ENCODE measurements at regions not wholly inside any gene's neighbourhood (a gene's known extent, or its start where the extent isn't known, plus 50 kb on each side); places are given as distances from the start of the nearest gene placed in this dataset.

GRCh38 chr5:86977190-86977589 lies 290.5 kb upstream of the RASA1 start:
- intact Hi-C loops (cut with DNase I): no loop called here
- Histone ChIP-seq H3K9me3 (peaks cover 0 to 2% (median 0%) of the 10 kb centered on the region in 11 donors), H3K36me3 (no peaks in the 10 kb centered on the region), H3K4me3 (no peak overlapping the region), H3K4me1 (peaks cover 0 to 53% (median 0%) of the 10 kb centered on the region in 9 donors), H3K27me3 (no peaks in the 10 kb centered on the region), H3K27ac (peak overlapping the region in 7 of 10 donors; percentile 35 to 67 (median 59))
- 61% methylated on average over 3 of the region's 3 CpGs for WGBS, 2 donors
- TF ChIP-seq CTCF (IDR thresholded peaks at IDR 0.05): no peak
- peak in 7 of 8 donors; percentile 24 to 82 (median 68) for ATAC-seq
- DNase-seq: peak in 1 of 2 donors; percentile 4

GRCh38 chr5:86977808-86978207 lies 289.9 kb upstream of the RASA1 start:
- H3K27me3 ChIP-seq: no peaks in the 10 kb centered on the region
- no peaks in the 10 kb centered on the region for H3K36me3 ChIP-seq
- intact Hi-C loops (cut with DNase I): no loop called here
- H3K4me3 ChIP-seq: no peak overlapping the region
- ATAC-seq (no peak), DNase-seq (no peak)
- H3K9me3 ChIP-seq: peaks cover 0 to 2% (median 0%) of the 10 kb centered on the region in 11 donors
- peaks cover 0 to 53% (median 0%) of the 10 kb centered on the region in 9 donors for H3K4me1 ChIP-seq
- no peak for TF ChIP-seq CTCF (IDR thresholded peaks at IDR 0.05)
- H3K27ac ChIP-seq: peak overlapping the region in 7 of 10 donors; percentile 33 to 67 (median 59)
- 72 to 85% methylated on average over 5 of the region's 5 CpGs for WGBS, 2 donors

- WGBS, 2 donors: 68 to 81% methylated on average over 8 of the region's 8 CpGs
- Histone ChIP-seq H3K4me3 (no peak overlapping the region), H3K36me3 (no peaks in the 10 kb centered on the region), H3K27ac (peak overlapping the region in 6 of 10 donors; percentile 20 to 66 (median 54)), H3K27me3 (no peaks in the 10 kb centered on the region), H3K9me3 (peaks cover 0 to 2% (median 0%) of the 10 kb centered on the region in 11 donors), H3K4me1 (peaks cover 0 to 48% (median 0%) of the 10 kb centered on the region in 9 donors)
- no peak for TF ChIP-seq CTCF (IDR thresholded peaks at IDR 0.05)
- no peak for DNase-seq
- peak; percentile 33 to 90 (median 70) for ATAC-seq
- intact Hi-C loops (cut with DNase I): no loop called here
Measured at GRCh38 chr5:86979811-86980411, 287.8 kb upstream of the RASA1 start.

- DNase-seq (no peak), ATAC-seq (no peak)
- H3K4me1 ChIP-seq: peaks cover 0 to 32% (median 0%) of the 10 kb centered on the region in 9 donors
- peaks cover 0 to 2% (median 0%) of the 10 kb centered on the region in 11 donors for H3K9me3 ChIP-seq
- TF ChIP-seq CTCF (IDR thresholded peaks at IDR 0.05): no peak
- H3K27me3 ChIP-seq: no peaks in the 10 kb centered on the region
- no peak overlapping the region for H3K4me3 ChIP-seq
- intact Hi-C loops (cut with DNase I): no loop called here
- no peak overlapping the region for H3K27ac ChIP-seq
- no peaks in the 10 kb centered on the region for H3K36me3 ChIP-seq
Measured at GRCh38 chr5:86981898-86982297, 285.8 kb upstream of the RASA1 start.

Measured in heart right ventricle (tissue), 16 donors.